ENCODE measurements at regions not wholly inside any gene's neighbourhood (a gene's known extent, or its start where the extent isn't known, plus 50 kb on each side); places are given as distances from the start of the nearest gene placed in this dataset.
A peak's percentile ranks its signal among the peaks of the same experiment; 100 is the strongest.

GRCh38 chr13:76439546-76439945, 446.7 kb downstream of the KCTD12 start:
- TF ChIP-seq, protein P1, sequence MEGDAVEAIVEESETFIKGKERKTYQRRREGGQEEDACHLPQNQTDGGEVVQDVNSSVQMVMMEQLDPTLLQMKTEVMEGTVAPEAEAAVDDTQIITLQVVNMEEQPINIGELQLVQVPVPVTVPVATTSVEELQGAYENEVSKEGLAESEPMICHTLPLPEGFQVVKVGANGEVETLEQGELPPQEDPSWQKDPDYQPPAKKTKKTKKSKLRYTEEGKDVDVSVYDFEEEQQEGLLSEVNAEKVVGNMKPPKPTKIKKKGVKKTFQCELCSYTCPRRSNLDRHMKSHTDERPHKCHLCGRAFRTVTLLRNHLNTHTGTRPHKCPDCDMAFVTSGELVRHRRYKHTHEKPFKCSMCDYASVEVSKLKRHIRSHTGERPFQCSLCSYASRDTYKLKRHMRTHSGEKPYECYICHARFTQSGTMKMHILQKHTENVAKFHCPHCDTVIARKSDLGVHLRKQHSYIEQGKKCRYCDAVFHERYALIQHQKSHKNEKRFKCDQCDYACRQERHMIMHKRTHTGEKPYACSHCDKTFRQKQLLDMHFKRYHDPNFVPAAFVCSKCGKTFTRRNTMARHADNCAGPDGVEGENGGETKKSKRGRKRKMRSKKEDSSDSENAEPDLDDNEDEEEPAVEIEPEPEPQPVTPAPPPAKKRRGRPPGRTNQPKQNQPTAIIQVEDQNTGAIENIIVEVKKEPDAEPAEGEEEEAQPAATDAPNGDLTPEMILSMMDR (conservative IDR thresholded peaks at IDR 0.05; ENCODE audit: low read length), result no peak
- DNase-seq (ENCODE audit: low read depth), result no peak
- H3K4me3 ChIP-seq (ENCODE audit: low read length), result no peak overlapping the region

DNA sequence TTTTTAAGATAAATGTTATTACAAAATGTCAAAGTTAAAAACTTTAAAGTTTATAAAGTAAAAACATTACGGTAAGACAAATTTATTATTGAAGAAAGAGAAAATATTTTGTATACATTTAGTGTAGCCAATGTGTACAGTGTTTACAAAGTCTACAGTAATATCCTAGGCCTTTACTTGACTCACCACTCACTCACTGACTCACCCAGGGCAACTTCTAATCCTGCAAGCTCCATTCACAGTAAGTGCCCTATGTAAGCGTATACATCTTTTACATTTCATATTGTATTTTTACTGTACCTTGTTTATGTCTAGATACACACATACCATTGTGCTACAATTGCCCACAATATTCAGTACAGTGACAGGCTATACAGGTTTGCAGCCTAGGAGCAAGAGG, 448.2 kb downstream of the KCTD12 start:
- TF ChIP-seq, protein P1 (conservative IDR thresholded peaks at IDR 0.05; ENCODE audit: low read length), result no peak
- no peak overlapping the region for H3K4me3 ChIP-seq (ENCODE audit: low read length)
- DNase-seq (ENCODE audit: low read depth), result no peak

DNA sequence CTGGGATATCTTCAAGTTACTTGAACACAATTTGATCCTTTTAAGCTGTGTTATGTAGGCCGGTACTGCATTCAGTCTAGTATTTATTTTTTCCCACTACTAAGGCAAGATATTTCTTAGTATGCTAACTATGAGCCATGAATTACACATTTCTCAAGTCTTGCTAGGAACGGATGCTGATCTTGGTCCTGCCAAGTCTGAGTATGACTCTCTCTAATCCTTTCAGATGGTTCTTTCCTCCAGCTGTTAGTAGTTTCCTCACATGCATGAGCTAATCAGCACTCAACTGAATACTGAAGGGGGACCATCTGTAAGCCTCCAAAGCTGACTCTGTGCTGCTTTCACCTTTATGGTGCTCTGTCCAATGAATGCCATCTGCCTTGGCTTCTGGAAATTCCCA, 460.3 kb downstream of the KCTD12 start:
- TF ChIP-seq, protein P1 (conservative IDR thresholded peaks at IDR 0.05; ENCODE audit: low read length), result no peak
- peak; percentile 66 for DNase-seq (ENCODE audit: low read depth)
- no peak overlapping the region for H3K4me3 ChIP-seq (ENCODE audit: low read length)

DNA sequence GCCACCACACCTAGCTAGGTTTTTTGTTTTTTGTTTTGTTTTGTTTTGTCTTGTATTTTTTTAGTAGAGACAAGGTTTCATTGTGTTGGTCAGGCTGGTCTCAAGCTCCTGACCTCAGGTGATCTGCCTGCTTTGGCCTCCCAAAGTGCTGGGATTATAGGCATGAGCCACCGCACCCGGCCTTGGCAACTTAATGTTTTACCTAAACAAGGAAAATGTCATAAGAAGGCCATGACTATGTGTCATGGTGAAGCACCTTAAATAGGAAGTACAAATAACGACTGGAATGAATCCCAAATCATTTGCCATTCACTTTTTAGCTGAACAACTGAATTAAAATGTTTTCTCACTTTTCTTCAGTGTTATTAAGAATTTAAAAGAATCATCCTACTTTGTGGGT, 465.2 kb downstream of the KCTD12 start:
- DNase-seq (ENCODE audit: low read depth), result no peak
- no peak overlapping the region for H3K4me3 ChIP-seq (ENCODE audit: low read length)
- TF ChIP-seq, protein P1 (conservative IDR thresholded peaks at IDR 0.05; ENCODE audit: low read length), result no peak

DNA sequence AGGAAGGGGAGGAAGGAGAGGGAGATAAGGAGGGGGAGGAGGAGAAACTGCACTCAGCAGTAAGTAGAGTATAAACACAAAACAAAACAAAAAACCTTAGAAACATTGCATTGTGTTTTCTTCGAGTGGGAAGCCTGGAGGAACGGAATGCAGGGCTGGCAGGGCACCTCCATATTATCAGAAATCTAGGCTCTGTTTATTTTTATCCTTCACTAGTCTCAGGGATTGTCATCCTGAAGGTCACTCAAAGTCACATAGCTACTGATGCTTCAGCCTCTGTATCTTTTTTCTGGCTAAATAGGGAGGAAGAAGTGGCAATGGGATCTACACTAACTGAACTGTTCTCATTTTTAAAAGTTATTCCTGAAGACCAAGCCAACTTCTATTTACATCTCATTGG, 467.8 kb downstream of the KCTD12 start:
- no peak overlapping the region for H3K4me3 ChIP-seq (ENCODE audit: low read length)
- TF ChIP-seq, protein P1 (conservative IDR thresholded peaks at IDR 0.05; ENCODE audit: low read length), result no peak
- DNase-seq (ENCODE audit: low read depth), result no peak

DNA sequence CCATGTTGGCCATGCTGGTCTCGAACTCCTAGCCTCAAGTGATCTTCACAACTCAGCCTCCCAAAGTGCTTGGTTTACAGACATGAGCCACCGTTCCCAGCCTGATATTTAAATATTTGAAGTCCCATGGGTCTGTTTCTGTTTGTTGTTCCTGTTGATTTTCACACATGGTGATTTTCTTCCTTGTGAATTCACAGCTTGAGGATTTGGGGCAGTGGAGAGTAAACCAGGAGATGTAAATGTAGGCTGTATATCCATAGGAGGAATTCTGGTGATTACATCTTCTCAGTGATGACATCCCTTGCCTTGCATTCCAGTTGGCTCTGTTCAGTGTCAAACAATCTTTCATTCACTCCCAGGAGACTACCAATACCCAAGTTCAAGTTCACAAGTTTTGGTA, 471.9 kb downstream of the KCTD12 start:
- DNase-seq (ENCODE audit: low read depth), result no peak
- no peak overlapping the region for H3K4me3 ChIP-seq (ENCODE audit: low read length)
- TF ChIP-seq, protein P1 (conservative IDR thresholded peaks at IDR 0.05; ENCODE audit: low read length), result no peak

DNA sequence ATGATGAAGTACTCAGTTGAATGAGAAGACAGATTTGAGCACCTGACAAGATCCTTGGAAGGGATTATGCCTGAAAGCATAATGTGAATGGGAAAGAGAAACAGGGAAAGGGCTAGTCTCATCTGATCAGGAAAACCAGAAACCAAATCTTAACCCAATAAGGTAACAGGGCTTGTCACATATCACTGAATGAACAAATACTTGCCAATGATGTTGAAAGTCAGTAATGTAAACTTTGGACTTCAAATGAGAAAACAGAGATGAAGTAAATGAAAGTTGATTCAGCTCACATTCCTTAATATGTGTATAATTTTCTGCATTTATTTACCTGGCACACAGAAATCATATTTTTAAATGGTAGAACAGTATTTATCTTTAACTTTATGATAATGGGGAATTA, 480.0 kb downstream of the KCTD12 start:
- DNase-seq (ENCODE audit: low read depth), result no peak
- no peak overlapping the region for H3K4me3 ChIP-seq (ENCODE audit: low read length)
- TF ChIP-seq, protein P1 (conservative IDR thresholded peaks at IDR 0.05; ENCODE audit: low read length), result no peak

Measured in AG10803 (cell line).